Heart left ventricle (tissue), 13 donors: ENCODE measurements at regions not wholly inside any gene's neighbourhood (a gene's known extent, or its start where the extent isn't known, plus 50 kb on each side); places are given as distances from the start of the nearest gene placed in this dataset.

ENCODE experiments used
- POLR2A ChIP-seq, 2 donors: fragments of 450-650 bp; IDR thresholded peaks; one replicate each; pipeline ENCODE4 v1.6.1; 2017; ENCODE audit warnings: antibody characterized with exemption in 2 of 2, mild to moderate bottlenecking in 2 of 2, moderate library complexity in 2 of 2
- TF ChIP-seq, protein P1 (sequence below), 12 donors: fragments of 200-600 bp; sonication (generic) in 4 of 12; IDR thresholded peaks; one replicate each; pipeline versions ENCODE4 v1.5.0 to v1.8.0; 2018 to 2022; ENCODE audit warnings: antibody characterized with exemption in 12 of 12, mild to moderate bottlenecking in 5 of 12
- donor health status: ischemic (EF 13 %, LVEDD 7.1; RV severe dilation, severe dysfunction).
- donor health status: DM: no; HTN: yes; CAD: no.
- donor health status: DM: no; HTN: no; CAD: no.
- donor health status: ischemic (EF 25% LVEDD 6.9; RV normal size, moderate dysfunction).
- donor health status: ischemic (EF 25% LVEDD 5.7; RV mildly dilated, moderate dysfunction).
- donor health status: ischemic (EF 35%, LVEDD 5.7; RV mildly dilated, moderate dysfunction).
- donor health status: nonischemic (EF 11% LVEDD 7.7; RV severe dilation, severe dysfunction).
- donor health status: DM: yes; HTN: yes; CAD: no.
- donor health status: PGD.
- donor health status: ischemic (EF 29% LVEDD 5.4; RV normal size, mild dysfunction).
- donor health status: nonischemic (EF 23%, LVEDD 6.1; RV moderate dilation, normal function).

DNA sequence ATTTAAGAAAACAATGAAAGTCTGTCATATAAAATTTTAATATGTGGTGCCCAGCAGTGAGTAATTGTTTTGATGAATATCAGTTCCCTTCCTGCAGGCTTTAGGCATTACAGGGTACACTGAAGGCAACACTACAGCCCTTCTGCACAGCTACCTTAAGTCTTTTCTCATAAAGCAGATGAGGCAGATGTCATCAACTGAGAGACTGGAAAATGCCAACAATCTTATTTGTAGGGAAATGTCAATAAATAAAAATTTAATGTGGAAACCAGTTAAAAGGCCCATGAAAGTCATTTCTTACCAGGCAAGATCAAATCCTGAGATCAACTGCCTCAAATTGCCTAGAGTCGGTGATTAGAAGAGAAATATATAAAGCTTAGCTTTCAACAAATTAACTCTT lies 193.4 kb upstream of the NWD2 start:
- no peak for TF ChIP-seq POLR2A (IDR thresholded peaks at IDR 0.05)
- TF ChIP-seq, protein P1, sequence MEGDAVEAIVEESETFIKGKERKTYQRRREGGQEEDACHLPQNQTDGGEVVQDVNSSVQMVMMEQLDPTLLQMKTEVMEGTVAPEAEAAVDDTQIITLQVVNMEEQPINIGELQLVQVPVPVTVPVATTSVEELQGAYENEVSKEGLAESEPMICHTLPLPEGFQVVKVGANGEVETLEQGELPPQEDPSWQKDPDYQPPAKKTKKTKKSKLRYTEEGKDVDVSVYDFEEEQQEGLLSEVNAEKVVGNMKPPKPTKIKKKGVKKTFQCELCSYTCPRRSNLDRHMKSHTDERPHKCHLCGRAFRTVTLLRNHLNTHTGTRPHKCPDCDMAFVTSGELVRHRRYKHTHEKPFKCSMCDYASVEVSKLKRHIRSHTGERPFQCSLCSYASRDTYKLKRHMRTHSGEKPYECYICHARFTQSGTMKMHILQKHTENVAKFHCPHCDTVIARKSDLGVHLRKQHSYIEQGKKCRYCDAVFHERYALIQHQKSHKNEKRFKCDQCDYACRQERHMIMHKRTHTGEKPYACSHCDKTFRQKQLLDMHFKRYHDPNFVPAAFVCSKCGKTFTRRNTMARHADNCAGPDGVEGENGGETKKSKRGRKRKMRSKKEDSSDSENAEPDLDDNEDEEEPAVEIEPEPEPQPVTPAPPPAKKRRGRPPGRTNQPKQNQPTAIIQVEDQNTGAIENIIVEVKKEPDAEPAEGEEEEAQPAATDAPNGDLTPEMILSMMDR (IDR thresholded peaks at IDR 0.05): no peak
